Lower leg skin (tissue), 3 donors: ENCODE measurements at regions not wholly inside any gene's neighbourhood (a gene's known extent, or its start where the extent isn't known, plus 50 kb on each side); places are given as distances from the start of the nearest gene placed in this dataset.

Source experiments
- POLR2A ChIP-seq, 2 donors: fragments of 450-650 bp; IDR thresholded peaks; one replicate each; pipeline ENCODE4 v1.6.1; 2016 to 2017; ENCODE audit warnings: antibody characterized with exemption in 2 of 2, mild to moderate bottlenecking in 1 of 2, moderate library complexity in 1 of 2
- TF ChIP-seq, protein P1 (sequence below), 3 donors: fragments of 450-650 bp; IDR thresholded peaks; one replicate each; pipeline ENCODE4 v1.5.1; 2016; ENCODE audit warnings: antibody characterized with exemption in 3 of 3, mild to moderate bottlenecking in 3 of 3, moderate library complexity in 2 of 3

DNA sequence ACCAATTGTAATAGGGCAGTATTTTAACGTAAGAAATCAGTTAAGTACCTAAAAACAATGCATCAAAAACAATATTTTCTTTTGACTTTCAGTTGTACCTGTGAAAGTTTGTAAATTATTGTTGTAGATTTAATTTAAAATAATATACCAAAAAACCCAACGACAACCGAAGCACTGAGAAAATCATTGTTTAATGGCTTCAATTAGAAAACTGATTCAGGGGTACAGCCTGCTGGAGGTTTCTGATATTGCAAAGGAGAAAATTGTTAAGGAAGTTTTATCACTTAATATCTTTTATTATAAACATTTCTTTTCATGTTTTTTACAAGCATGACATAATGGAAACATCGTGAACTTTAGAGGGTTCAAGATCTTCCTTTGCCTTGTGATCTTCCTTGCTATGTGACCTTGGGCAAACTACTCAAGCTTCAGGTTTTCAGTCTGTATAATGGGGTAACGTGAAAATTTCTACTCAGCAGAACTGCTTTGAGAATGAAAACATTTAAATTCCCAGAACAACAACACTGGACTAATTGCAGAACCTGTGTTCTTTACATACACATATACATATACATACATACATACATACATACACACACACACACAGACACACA is 76.3 kb upstream of the GLS start:
- TF ChIP-seq, protein P1, sequence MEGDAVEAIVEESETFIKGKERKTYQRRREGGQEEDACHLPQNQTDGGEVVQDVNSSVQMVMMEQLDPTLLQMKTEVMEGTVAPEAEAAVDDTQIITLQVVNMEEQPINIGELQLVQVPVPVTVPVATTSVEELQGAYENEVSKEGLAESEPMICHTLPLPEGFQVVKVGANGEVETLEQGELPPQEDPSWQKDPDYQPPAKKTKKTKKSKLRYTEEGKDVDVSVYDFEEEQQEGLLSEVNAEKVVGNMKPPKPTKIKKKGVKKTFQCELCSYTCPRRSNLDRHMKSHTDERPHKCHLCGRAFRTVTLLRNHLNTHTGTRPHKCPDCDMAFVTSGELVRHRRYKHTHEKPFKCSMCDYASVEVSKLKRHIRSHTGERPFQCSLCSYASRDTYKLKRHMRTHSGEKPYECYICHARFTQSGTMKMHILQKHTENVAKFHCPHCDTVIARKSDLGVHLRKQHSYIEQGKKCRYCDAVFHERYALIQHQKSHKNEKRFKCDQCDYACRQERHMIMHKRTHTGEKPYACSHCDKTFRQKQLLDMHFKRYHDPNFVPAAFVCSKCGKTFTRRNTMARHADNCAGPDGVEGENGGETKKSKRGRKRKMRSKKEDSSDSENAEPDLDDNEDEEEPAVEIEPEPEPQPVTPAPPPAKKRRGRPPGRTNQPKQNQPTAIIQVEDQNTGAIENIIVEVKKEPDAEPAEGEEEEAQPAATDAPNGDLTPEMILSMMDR (IDR thresholded peaks at IDR 0.05): peak in 1 of 3 donors; percentile 48
- no peak for TF ChIP-seq POLR2A (IDR thresholded peaks at IDR 0.05)
